ENCODE measurements at regions not wholly inside any gene's neighbourhood (a gene's known extent, or its start where the extent isn't known, plus 50 kb on each side); places are given as distances from the start of the nearest gene placed in this dataset.
A peak's percentile ranks its signal among the peaks of the same experiment; 100 is the strongest.

DNA sequence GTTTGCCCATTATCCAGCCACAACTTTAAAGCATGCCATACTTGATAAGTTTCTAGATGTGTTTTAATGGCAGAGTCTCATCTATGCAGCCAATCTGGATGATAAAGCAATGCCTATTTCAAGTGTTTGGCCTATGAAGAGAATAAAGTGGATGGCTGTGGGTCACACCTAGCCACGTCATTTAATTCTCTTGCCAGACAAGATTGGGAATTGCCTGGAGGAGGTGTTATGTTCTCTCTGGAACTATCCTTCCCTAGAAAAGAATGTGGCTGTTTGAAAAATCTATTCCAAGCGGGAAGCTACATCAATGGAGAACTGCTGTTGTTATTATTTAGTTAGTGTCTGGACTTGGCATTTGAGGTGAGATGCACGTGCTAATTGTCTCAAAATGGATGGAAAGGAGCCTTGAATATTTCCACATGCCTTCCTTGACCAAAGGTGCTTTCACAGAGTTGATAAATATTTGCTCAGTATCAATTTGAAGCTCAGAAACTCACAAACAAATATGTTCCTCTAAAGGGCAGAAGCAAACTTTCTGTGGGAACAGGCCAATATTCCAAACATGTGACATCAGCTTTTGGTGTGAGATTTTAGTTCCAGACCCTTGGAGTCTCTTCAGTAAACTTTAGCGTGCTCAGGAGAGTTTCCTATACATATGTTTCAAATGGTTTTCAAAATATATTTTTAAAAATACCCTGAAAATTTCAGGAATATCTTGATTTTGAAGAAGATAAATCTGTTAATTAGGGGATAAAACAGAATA, 510.6 kb upstream of the SGO1 start:
- Histone ChIP-seq H3K27me3 (ENCODE audit: insufficient read depth, low read length) (no peaks in the 10 kb centered on the region), H3K14ac (ENCODE audit: low read length) (no peak overlapping the region), H3K79me2 (ENCODE audit: control insufficient read depth, insufficient read depth, low read length, poor library complexity) (no peaks in the 10 kb centered on the region), H3K9ac (ENCODE audit: low read length) (no peak overlapping the region), H2BK12ac (ENCODE audit: low read length) (no peak overlapping the region), H3K4ac (ENCODE audit: low read depth, low read length) (no peak overlapping the region), H3K23ac (ENCODE audit: low read length) (no peak overlapping the region), H3K36me3 (ENCODE audit: control insufficient read depth in 1 of 2, insufficient read depth in 2 of 2, low read length in 2 of 2) (no peaks in the 10 kb centered on the region), H4K91ac (ENCODE audit: low read depth, low read length) (no peak overlapping the region), H3K4me2 (ENCODE audit: low read length) (no peak overlapping the region), H2BK5ac (ENCODE audit: low read depth, low read length, poor library complexity) (no peak overlapping the region), H3K4me3 (ENCODE audit: low read depth, low read length) (no peak overlapping the region), H4K12ac (ENCODE audit: low read depth, low read length) (no peak overlapping the region), H3K18ac (ENCODE audit: low read length) (no peak overlapping the region), H3K9me3 (ENCODE audit: insufficient read depth, low read depth, low read length) (no peaks in the 10 kb centered on the region), H2AFZ (ENCODE audit: insufficient read depth, low read length, poor library complexity) (no peak overlapping the region), H3K27ac (ENCODE audit: low read depth, low read length) (no peak overlapping the region), H4K8ac (ENCODE audit: low read depth, low read length) (no peak overlapping the region), H3K4me1 (ENCODE audit: control insufficient read depth in 1 of 2, insufficient read depth in 2 of 2, low read length in 2 of 2) (no peaks in the 10 kb centered on the region), H3K79me1 (ENCODE audit: low read length) (no peaks in the 10 kb centered on the region), H2BK120ac (ENCODE audit: insufficient read depth, low read length, poor library complexity) (no peak overlapping the region), H2AK5ac (ENCODE audit: low read length) (no peak overlapping the region)
- no CpG with 5 or more reads among the region's 4 CpGs for WGBS (ENCODE audit: extremely low coverage, insufficient coverage, insufficient read length)
- no peak for DNase-seq

DNA sequence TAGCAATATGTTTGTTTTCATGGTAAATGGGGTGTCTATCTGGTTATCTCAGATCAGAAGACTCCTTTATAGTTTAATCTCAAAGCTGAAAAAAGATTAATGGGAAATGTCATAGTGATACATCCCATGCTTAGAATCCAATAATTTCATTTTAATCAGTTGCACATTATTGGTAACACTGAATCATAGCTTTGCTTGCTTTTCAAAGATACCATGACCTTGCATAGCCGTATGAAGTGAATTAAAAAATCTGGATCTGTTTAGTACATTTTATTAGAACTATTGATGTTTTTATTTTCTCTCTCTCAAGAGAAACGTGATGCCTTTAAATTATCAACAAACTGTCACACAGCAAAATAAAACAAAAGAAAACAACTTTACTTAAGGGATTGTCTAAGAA, 506.7 kb upstream of the SGO1 start:
- Histone ChIP-seq H3K9ac (ENCODE audit: low read length) (no peak overlapping the region), H3K23ac (ENCODE audit: low read length) (no peak overlapping the region), H3K4ac (ENCODE audit: low read depth, low read length) (no peak overlapping the region), H3K4me1 (ENCODE audit: control insufficient read depth in 1 of 2, insufficient read depth in 2 of 2, low read length in 2 of 2) (no peaks in the 10 kb centered on the region), H4K8ac (ENCODE audit: low read depth, low read length) (no peak overlapping the region), H2BK5ac (ENCODE audit: low read depth, low read length, poor library complexity) (no peak overlapping the region), H3K14ac (ENCODE audit: low read length) (no peak overlapping the region), H2BK120ac (ENCODE audit: insufficient read depth, low read length, poor library complexity) (no peak overlapping the region), H3K9me3 (ENCODE audit: insufficient read depth, low read depth, low read length) (no peaks in the 10 kb centered on the region), H3K79me1 (ENCODE audit: low read length) (no peaks in the 10 kb centered on the region), H2AFZ (ENCODE audit: insufficient read depth, low read length, poor library complexity) (no peak overlapping the region), H3K18ac (ENCODE audit: low read length) (no peak overlapping the region), H3K79me2 (ENCODE audit: control insufficient read depth, insufficient read depth, low read length, poor library complexity) (no peaks in the 10 kb centered on the region), H3K27me3 (ENCODE audit: insufficient read depth, low read length) (no peaks in the 10 kb centered on the region), H3K4me3 (ENCODE audit: low read depth, low read length) (no peak overlapping the region), H3K36me3 (ENCODE audit: control insufficient read depth in 1 of 2, insufficient read depth in 2 of 2, low read length in 2 of 2) (no peaks in the 10 kb centered on the region), H2BK12ac (ENCODE audit: low read length) (no peak overlapping the region), H2AK5ac (ENCODE audit: low read length) (no peak overlapping the region), H4K12ac (ENCODE audit: low read depth, low read length) (no peak overlapping the region), H4K91ac (ENCODE audit: low read depth, low read length) (no peak overlapping the region), H3K27ac (ENCODE audit: low read depth, low read length) (no peak overlapping the region), H3K4me2 (ENCODE audit: low read length) (no peak overlapping the region)
- no peak for DNase-seq
- WGBS (ENCODE audit: extremely low coverage, insufficient coverage, insufficient read length): no CpG with 5 or more reads among the region's 2 CpGs

DNA sequence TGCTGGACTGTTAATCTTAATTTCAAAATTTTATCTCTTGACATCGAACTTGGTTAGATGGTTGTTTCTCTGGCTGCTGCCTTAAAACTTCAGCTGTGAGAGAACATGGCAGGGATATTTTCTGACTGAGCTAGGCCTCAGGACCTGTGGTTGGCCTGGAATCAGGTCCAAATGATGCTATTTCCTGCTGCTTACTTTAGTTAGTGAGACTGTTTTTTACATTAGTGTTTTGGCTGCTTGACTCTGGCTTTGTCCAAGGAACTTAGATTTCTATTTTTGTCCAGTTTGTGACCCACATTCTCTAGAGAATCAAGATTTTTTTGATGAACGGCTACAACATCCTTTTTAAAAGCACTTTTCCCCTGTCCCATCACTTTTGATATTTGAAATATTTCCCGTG, 497.9 kb upstream of the SGO1 start:
- Histone ChIP-seq H3K4me3 (ENCODE audit: low read depth, low read length) (no peak overlapping the region), H2BK5ac (ENCODE audit: low read depth, low read length, poor library complexity) (no peak overlapping the region), H2AK5ac (ENCODE audit: low read length) (no peak overlapping the region), H3K36me3 (ENCODE audit: control insufficient read depth in 1 of 2, insufficient read depth in 2 of 2, low read length in 2 of 2) (no peaks in the 10 kb centered on the region), H4K91ac (ENCODE audit: low read depth, low read length) (no peak overlapping the region), H3K14ac (ENCODE audit: low read length) (no peak overlapping the region), H2BK12ac (ENCODE audit: low read length) (no peak overlapping the region), H2AFZ (ENCODE audit: insufficient read depth, low read length, poor library complexity) (no peak overlapping the region), H3K18ac (ENCODE audit: low read length) (no peak overlapping the region), H3K4ac (ENCODE audit: low read depth, low read length) (no peak overlapping the region), H3K79me1 (ENCODE audit: low read length) (no peaks in the 10 kb centered on the region), H3K79me2 (ENCODE audit: control insufficient read depth, insufficient read depth, low read length, poor library complexity) (no peaks in the 10 kb centered on the region), H3K27me3 (ENCODE audit: insufficient read depth, low read length) (no peaks in the 10 kb centered on the region), H3K27ac (ENCODE audit: low read depth, low read length) (no peak overlapping the region), H2BK120ac (ENCODE audit: insufficient read depth, low read length, poor library complexity) (no peak overlapping the region), H3K4me2 (ENCODE audit: low read length) (no peak overlapping the region), H4K12ac (ENCODE audit: low read depth, low read length) (no peak overlapping the region), H4K8ac (ENCODE audit: low read depth, low read length) (no peak overlapping the region), H3K4me1 (ENCODE audit: control insufficient read depth in 1 of 2, insufficient read depth in 2 of 2, low read length in 2 of 2) (no peaks in the 10 kb centered on the region), H3K9me3 (ENCODE audit: insufficient read depth, low read depth, low read length) (no peaks in the 10 kb centered on the region), H3K23ac (ENCODE audit: low read length) (no peak overlapping the region), H3K9ac (ENCODE audit: low read length) (no peak overlapping the region)
- DNase-seq: no peak
- WGBS (ENCODE audit: extremely low coverage, insufficient coverage, insufficient read length): no CpG with 5 or more reads among the region's 3 CpGs

DNA sequence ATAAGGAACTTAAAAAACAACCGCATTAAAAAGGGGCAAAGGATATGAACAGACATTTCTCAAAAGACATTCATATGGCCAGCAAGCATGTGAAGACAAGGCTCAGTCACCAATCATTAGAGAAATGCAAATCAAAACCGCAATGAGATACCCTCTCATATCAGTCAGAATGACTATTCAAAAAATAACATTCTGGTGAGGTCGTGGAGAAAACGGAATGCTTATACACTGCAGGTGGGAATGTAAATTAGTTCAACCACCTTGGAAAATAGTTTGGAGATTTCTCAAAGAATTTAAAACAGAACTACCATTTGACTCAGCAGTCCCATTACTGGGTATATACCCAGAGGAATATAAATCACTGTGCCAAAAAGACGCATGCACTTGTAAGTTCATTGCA, 496.6 kb upstream of the SGO1 start:
- Histone ChIP-seq H2BK5ac (ENCODE audit: low read depth, low read length, poor library complexity) (no peak overlapping the region), H4K8ac (ENCODE audit: low read depth, low read length) (no peak overlapping the region), H4K91ac (ENCODE audit: low read depth, low read length) (no peak overlapping the region), H3K9ac (ENCODE audit: low read length) (no peak overlapping the region), H3K27me3 (ENCODE audit: insufficient read depth, low read length) (no peaks in the 10 kb centered on the region), H2BK12ac (ENCODE audit: low read length) (no peak overlapping the region), H3K9me3 (ENCODE audit: insufficient read depth, low read depth, low read length) (no peaks in the 10 kb centered on the region), H3K4me2 (ENCODE audit: low read length) (no peak overlapping the region), H2AK5ac (ENCODE audit: low read length) (no peak overlapping the region), H3K23ac (ENCODE audit: low read length) (no peak overlapping the region), H4K12ac (ENCODE audit: low read depth, low read length) (no peak overlapping the region), H2AFZ (ENCODE audit: insufficient read depth, low read length, poor library complexity) (no peak overlapping the region), H3K4ac (ENCODE audit: low read depth, low read length) (no peak overlapping the region), H3K79me1 (ENCODE audit: low read length) (no peaks in the 10 kb centered on the region), H3K4me3 (ENCODE audit: low read depth, low read length) (no peak overlapping the region), H3K14ac (ENCODE audit: low read length) (no peak overlapping the region), H3K18ac (ENCODE audit: low read length) (no peak overlapping the region), H3K36me3 (ENCODE audit: control insufficient read depth in 1 of 2, insufficient read depth in 2 of 2, low read length in 2 of 2) (no peaks in the 10 kb centered on the region), H2BK120ac (ENCODE audit: insufficient read depth, low read length, poor library complexity) (no peak overlapping the region), H3K79me2 (ENCODE audit: control insufficient read depth, insufficient read depth, low read length, poor library complexity) (no peaks in the 10 kb centered on the region), H3K27ac (ENCODE audit: low read depth, low read length) (no peak overlapping the region), H3K4me1 (ENCODE audit: control insufficient read depth in 1 of 2, insufficient read depth in 2 of 2, low read length in 2 of 2) (no peaks in the 10 kb centered on the region)
- WGBS (ENCODE audit: extremely low coverage, insufficient coverage, insufficient read length): no CpG with 5 or more reads among the region's 5 CpGs
- peak; percentile 16 to 87 for DNase-seq

Data from trophoblast cell (in vitro differentiated cells and primary cell).